ENCODE measurements at regions not wholly inside any gene's neighbourhood (a gene's known extent, or its start where the extent isn't known, plus 50 kb on each side); places are given as distances from the start of the nearest gene placed in this dataset.

DNA sequence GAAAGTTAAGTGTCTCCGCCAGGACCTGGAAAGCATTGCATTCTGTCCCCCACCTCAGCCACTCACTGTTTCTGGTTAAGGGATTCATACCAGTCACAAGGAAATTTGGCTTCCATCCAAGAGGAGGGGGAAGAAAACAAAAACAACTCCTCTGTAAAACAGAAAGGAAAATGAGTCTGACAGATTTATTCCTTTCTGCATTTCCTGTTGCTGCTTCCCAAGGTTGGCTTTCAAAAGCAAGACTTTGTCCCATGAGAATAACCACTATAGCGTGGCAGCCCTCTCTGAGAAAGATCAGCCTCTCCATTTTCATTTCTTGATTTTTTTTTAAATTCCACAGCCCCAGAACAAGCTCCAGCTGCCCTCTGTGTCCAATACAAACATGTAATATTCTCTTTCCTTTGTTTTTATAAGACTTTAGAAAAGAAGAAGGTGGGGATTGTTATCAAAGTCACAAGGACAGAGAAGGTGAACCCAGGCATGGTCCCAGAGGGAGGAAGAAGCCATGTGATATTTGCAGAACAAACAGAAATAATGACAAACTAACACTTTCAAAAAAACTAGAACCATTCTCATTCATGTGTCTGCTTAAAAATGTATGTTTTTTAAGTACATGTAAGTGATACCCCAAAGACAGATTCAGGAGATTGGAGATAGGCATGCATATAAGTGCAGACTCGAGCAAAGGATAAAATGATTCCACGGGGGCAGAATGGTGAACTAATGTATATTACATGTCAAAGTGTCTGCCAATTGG lies 90.7 kb upstream of the DCLK2 start:
- no peak for TF ChIP-seq CTCF (IDR thresholded peaks at IDR 0.05; ENCODE audit: insufficient read depth, low read depth, low read length, missing control alignments)
- DNase-seq (ENCODE audit: low read depth) = no peak
- H3K4me3 ChIP-seq (ENCODE audit: low read depth, low read length) = no peak overlapping the region

GRCh38 chr4:149988087-149988410 lies 90.2 kb upstream of the DCLK2 start:
- H3K4me3 ChIP-seq (ENCODE audit: low read depth, low read length) = no peak overlapping the region
- DNase-seq (ENCODE audit: low read depth) = no peak
- no peak for TF ChIP-seq CTCF (IDR thresholded peaks at IDR 0.05; ENCODE audit: insufficient read depth, low read depth, low read length, missing control alignments)

DNA sequence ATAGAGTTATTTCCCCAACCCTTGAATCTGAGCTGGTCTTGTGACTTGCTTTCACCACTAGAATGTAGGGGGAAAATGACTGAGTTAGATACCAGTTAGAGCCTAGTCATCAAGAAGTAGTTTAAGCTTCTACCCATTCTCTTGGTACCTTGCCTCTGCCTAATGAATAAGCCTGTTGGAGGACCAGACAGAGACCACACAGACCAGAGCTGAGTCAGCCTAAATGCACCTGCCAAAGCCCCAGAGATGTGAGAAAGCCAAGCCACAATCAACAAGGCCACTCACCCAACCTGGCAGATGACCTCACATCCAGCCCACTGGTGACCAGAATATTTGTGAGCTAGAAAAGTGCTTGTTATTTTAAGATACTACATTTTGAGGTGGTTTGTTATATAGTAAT lies 85.2 kb upstream of the DCLK2 start:
- DNase-seq (ENCODE audit: low read depth) = peak; percentile 9
- no peak overlapping the region for H3K4me3 ChIP-seq (ENCODE audit: low read depth, low read length)
- TF ChIP-seq CTCF (IDR thresholded peaks at IDR 0.05; ENCODE audit: insufficient read depth, low read depth, low read length, missing control alignments) = no peak

- H3K4me3 ChIP-seq (ENCODE audit: low read depth, low read length) = no peak overlapping the region
- no peak for DNase-seq (ENCODE audit: low read depth)
- no peak for TF ChIP-seq CTCF (IDR thresholded peaks at IDR 0.05; ENCODE audit: insufficient read depth, low read depth, low read length, missing control alignments)
Observed at GRCh38 chr4:149995134-149995756, 83.0 kb upstream of the DCLK2 start.

GRCh38 chr4:149997881-149998421 lies 80.3 kb upstream of the DCLK2 start:
- no peak for TF ChIP-seq CTCF (IDR thresholded peaks at IDR 0.05; ENCODE audit: insufficient read depth, low read depth, low read length, missing control alignments)
- peak; percentile 18 for DNase-seq (ENCODE audit: low read depth)
- no peak overlapping the region for H3K4me3 ChIP-seq (ENCODE audit: low read depth, low read length)

DNA sequence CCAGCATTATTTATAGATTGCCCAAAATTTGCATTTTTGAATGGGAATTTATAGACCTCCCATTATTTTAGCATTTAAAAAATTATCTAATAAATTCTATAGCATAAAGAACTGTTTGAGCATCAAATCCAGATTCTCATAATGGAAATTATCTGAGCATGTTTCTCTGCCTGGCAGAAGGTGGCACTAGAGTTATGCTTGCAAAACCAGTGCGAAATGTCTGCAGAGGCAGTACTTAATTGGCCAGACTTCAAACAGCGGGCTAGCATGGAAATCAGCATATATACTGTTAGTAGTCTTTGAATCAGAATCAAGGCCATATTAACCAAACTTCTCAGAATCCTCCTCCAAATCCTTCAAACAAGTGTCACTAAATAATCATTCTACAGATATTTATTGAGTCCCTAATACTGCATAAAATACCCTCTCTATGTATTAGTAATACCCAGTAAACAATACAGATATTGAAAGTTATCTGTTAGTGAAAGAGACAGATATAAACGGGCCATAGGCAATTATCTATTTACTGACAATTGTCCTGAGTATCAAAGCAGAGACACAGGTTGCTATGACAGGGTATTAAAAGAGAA lies 78.7 kb upstream of the DCLK2 start:
- H3K4me3 ChIP-seq (ENCODE audit: low read depth, low read length) = no peak overlapping the region
- peak; percentile 55 for DNase-seq (ENCODE audit: low read depth)
- peak; percentile 57 for TF ChIP-seq CTCF (IDR thresholded peaks at IDR 0.05; ENCODE audit: insufficient read depth, low read depth, low read length, missing control alignments)
